ENCODE measurements at regions not wholly inside any gene's neighbourhood (a gene's known extent, or its start where the extent isn't known, plus 50 kb on each side); places are given as distances from the start of the nearest gene placed in this dataset.

DNA sequence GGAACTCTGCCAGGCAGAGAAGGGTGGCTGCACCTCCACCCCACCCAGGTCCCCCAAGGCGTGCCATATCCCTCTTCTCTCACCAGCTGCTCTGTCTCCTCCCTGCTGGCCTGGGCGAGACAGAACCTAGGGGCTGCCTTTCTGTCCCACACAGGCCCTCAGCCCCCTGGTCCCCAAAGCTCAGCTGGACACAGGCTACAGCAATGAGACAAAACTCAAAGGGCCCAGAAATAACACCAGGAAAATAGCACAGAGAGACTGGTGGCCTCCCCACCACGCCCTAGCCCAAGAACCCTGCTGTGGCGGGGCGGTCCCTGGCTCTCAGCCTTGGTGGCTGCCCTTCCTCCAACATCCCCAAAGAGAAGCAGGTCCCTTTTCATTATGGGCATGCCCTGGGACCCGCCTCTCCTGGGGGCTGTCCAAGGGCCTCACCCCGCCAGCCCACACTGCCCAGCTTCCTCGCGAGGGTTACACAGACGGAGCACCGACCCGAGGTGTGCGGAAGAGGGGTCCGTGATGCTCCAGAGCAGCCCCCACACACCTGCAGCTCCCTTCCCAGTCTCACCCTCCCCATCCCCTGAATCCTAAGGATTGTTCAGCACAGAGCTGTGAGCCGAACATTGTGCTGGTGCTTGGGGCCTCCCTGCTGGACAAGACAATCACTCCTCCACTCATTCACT, 67.7 kb upstream of the HMX1 start:
- no peak overlapping the region for H2AFZ ChIP-seq (ENCODE audit: low read depth, low read length)
- H3K4me2 ChIP-seq (ENCODE audit: insufficient read depth, low read length), result no peak overlapping the region
- no peaks in the 10 kb centered on the region for H4K20me1 ChIP-seq (replicated peaks; ENCODE audit: control insufficient read depth, insufficient read depth, low read length)
- H3K9me1 ChIP-seq (ENCODE audit: control insufficient read depth, insufficient read depth, low read length), result no peaks in the 10 kb centered on the region
- TF ChIP-seq CBFA2T3 (IDR thresholded peaks at IDR 0.05) (no peak), ZNF134 (CRISPR knock-in tag; conservative IDR thresholded peaks at IDR 0.05) (no peak), CBX1 (IDR thresholded peaks at IDR 0.05; ENCODE audit: low read depth) (no peak), CBX5 (IDR thresholded peaks at IDR 0.05; ENCODE audit: borderline replicate concordance, low read depth) (no peak), ZNF436 (CRISPR knock-in tag; IDR thresholded peaks at IDR 0.05) (no peak), ZEB2 (IDR thresholded peaks at IDR 0.05) (no peak), SP2 (IDR thresholded peaks at IDR 0.05; ENCODE audit: extremely low read depth, low read depth, low read length, poor library complexity, severe bottlenecking) (no peak), FOXP1 (CRISPR knock-in tag; IDR thresholded peaks at IDR 0.05) (no peak), ZZZ3 (IDR thresholded peaks at IDR 0.05) (no peak), ZNF785 (CRISPR knock-in tag; IDR thresholded peaks at IDR 0.05) (no peak), HDAC2 (IDR thresholded peaks at IDR 0.05) (no peak), DMBX1 (CRISPR knock-in tag; IDR thresholded peaks at IDR 0.05; ENCODE audit: borderline replicate concordance) (no peak), ELF2 (CRISPR knock-in tag; IDR thresholded peaks at IDR 0.05) (no peak), ZNF121 (CRISPR knock-in tag; conservative IDR thresholded peaks at IDR 0.05) (no peak), XRCC5 (IDR thresholded peaks at IDR 0.05; ENCODE audit: low read depth, low read length) (no peak), ZNF146 (CRISPR knock-in tag; IDR thresholded peaks at IDR 0.05; ENCODE audit: unreplicated experiment) (no peak)
- TF ChIP-seq, protein P1, sequence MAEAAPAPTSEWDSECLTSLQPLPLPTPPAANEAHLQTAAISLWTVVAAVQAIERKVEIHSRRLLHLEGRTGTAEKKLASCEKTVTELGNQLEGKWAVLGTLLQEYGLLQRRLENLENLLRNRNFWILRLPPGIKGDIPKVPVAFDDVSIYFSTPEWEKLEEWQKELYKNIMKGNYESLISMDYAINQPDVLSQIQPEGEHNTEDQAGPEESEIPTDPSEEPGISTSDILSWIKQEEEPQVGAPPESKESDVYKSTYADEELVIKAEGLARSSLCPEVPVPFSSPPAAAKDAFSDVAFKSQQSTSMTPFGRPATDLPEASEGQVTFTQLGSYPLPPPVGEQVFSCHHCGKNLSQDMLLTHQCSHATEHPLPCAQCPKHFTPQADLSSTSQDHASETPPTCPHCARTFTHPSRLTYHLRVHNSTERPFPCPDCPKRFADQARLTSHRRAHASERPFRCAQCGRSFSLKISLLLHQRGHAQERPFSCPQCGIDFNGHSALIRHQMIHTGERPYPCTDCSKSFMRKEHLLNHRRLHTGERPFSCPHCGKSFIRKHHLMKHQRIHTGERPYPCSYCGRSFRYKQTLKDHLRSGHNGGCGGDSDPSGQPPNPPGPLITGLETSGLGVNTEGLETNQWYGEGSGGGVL (CRISPR knock-in tag; IDR thresholded peaks at IDR 0.05), result no peak
- TF ChIP-seq, protein P2, sequence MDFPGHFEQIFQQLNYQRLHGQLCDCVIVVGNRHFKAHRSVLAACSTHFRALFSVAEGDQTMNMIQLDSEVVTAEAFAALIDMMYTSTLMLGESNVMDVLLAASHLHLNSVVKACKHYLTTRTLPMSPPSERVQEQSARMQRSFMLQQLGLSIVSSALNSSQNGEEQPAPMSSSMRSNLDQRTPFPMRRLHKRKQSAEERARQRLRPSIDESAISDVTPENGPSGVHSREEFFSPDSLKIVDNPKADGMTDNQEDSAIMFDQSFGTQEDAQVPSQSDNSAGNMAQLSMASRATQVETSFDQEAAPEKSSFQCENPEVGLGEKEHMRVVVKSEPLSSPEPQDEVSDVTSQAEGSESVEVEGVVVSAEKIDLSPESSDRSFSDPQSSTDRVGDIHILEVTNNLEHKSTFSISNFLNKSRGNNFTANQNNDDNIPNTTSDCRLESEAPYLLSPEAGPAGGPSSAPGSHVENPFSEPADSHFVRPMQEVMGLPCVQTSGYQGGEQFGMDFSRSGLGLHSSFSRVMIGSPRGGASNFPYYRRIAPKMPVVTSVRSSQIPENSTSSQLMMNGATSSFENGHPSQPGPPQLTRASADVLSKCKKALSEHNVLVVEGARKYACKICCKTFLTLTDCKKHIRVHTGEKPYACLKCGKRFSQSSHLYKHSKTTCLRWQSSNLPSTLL (IDR thresholded peaks at IDR 0.05), result no peak
- TF ChIP-seq, protein P3, sequence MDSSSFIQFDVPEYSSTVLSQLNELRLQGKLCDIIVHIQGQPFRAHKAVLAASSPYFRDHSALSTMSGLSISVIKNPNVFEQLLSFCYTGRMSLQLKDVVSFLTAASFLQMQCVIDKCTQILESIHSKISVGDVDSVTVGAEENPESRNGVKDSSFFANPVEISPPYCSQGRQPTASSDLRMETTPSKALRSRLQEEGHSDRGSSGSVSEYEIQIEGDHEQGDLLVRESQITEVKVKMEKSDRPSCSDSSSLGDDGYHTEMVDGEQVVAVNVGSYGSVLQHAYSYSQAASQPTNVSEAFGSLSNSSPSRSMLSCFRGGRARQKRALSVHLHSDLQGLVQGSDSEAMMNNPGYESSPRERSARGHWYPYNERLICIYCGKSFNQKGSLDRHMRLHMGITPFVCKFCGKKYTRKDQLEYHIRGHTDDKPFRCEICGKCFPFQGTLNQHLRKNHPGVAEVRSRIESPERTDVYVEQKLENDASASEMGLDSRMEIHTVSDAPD (CRISPR knock-in tag; IDR thresholded peaks at IDR 0.05), result no peak
- peaks cover 0 to 5% of the 10 kb centered on the region in 2 experiments; a peak in 2 of 5 replicates for H3K27me3 ChIP-seq (ENCODE audit: control insufficient read depth in 2 of 2, insufficient read depth in 2 of 2, low read length in 2 of 2)
- intact Hi-C loops (cut with micrococcal nuclease), result no loop called here
- ChIA-PET POLR2A (no interaction called here), CTCF (ENCODE audit: low intra/inter-chr PET ratio) (no interaction called here)
- no TSS peak for BruUV-seq (replicated peaks)
- no peaks in the 10 kb centered on the region for H3K79me2 ChIP-seq (ENCODE audit: control insufficient read depth, insufficient read depth, low read length)
- FAIRE-seq (no peak), ATAC-seq (no peak), DNase-seq (ENCODE audit: extremely low read depth in 1 of 4, low spot score in 3 of 4) (peak in 2 of 4 experiments; percentile 2 to 3)
- in situ Hi-C loops (cut with MboI), result no loop called here
- 3% methylated on average over 7 of the region's 15 CpGs for WGBS (ENCODE audit: insufficient coverage, low coverage, missing lambda C conversion rate)
- H3K4me1 ChIP-seq (replicated peaks in 1 of 2; ENCODE audit: control insufficient read depth in 2 of 2, insufficient read depth in 2 of 2, low read length in 2 of 2), result no peaks in the 10 kb centered on the region; a peak in 1 of 5 replicates
- no peak overlapping the region for H3K9ac ChIP-seq (ENCODE audit: insufficient read depth in 1 of 2, low read depth in 2 of 2, low read length in 2 of 2)
- no peak overlapping the region for H3K4me3 ChIP-seq
- H3K9me3 ChIP-seq (replicated peaks; ENCODE audit: control insufficient read depth, insufficient read depth, low read depth, low read length), result no peaks in the 10 kb centered on the region
- no peak overlapping the region for H3K27ac ChIP-seq (ENCODE audit: extremely low read depth, low read depth, low read length)
- no peaks in the 10 kb centered on the region for H3K36me3 ChIP-seq (ENCODE audit: control insufficient read depth, insufficient read depth, low read length)

Data from K562 (cell line).